NCI-H460 (cell line): ENCODE measurements at regions not wholly inside any gene's neighbourhood (a gene's known extent, or its start where the extent isn't known, plus 50 kb on each side); places are given as distances from the start of the nearest gene placed in this dataset.
A peak's percentile ranks its signal among the peaks of the same experiment; 100 is the strongest.
"Not testable (repeated sequence)": the region's sequence is repeated elsewhere in the genome, so short reads cannot be mapped to it uniquely, and the experiment has no call there.

Experiments used
- DNase-seq: peaks from one replicate; pipeline ENCODE4 v3.0.0-alpha.2; 2016; ENCODE audit warnings: low read depth; ENCODE audit errors: extremely low read depth

- not testable (repeated sequence) for DNase-seq
These were observed 60.1 kb upstream of the IFNGR1 start for GRCh38 chr6:137279279-137279678.

DNA sequence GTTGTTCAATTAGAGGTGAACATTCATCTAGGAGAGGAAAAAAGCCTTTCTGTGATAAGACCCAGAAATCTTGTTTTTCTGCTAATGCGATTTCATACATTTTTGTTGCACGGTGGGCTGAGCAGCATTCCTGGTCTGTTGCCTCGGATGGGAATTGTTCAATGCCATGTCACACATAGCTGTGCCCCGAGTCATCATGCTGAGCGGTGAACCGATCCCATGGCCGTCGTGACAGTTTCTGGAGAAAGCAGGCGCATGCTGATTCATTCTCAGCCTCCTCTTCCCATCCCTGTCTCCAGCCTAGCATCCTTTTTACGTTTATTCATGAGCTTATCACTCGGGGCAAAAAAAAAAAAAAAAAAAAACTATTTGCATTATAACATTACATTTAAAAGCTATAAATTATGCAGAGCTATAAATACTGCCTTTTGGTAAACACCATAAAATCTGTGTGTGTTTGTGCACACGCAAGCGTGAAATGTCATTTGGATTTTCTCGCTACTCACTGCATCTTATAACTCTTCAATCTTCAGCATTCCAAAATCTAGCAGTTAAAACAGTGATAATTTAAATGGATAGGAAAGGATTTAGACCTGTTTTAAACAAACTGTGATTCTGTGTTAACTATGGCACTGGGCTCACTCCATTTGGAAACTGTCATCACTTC, 58.9 kb upstream of the IFNGR1 start:
- peak; percentile 48 for DNase-seq

DNA sequence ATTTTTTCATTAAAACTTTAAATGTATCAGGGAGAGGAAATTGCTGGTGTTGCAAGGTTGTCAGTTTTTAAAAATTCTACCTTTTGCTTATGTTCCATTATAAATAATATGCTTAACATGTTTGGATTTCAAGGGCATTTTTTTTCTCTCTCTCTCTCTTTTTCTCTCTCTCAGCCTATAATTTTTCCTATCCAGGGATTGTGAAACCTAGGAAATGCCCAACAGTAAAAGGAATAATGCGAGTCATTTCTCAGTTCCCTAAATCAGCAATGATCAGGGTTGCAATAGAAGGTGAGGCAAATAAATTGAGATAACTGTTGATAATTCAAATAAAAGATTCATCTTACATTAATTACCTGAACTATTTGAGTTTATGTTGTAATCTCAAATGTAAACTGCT, 53.2 kb upstream of the IFNGR1 start:
- DNase-seq: no peak

- DNase-seq: peak; percentile 55
These were observed 52.3 kb upstream of the IFNGR1 start for GRCh38 chr6:137271245-137272183.

DNA sequence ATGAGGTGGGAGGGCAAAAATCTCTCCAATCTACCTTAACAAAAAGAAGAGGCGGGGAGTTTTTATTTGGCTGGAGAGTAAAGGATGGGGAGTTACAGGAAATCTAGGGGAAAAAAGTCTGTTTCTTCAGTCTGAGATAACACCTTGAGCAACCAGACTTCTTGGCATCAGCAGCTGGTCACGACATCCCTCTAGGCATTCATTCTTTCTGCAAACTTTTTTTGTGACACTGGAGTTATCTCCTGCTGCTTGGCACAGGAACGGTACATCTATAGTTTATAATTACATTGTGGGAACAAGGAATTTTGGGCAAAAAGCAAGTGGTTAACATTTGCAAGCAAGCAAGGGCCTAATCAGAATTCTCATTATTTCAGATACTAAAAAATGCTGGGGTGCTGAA, 50.6 kb upstream of the IFNGR1 start:
- DNase-seq: no peak

GRCh38 chr6:137269347-137269746, 50.2 kb upstream of the IFNGR1 start:
- no peak for DNase-seq
